GM18873 (cell line): ENCODE measurements at regions not wholly inside any gene's neighbourhood (a gene's known extent, or its start where the extent isn't known, plus 50 kb on each side); places are given as distances from the start of the nearest gene placed in this dataset.

ENCODE experiments used
- ATAC-seq: cut with Tn5 transposase; IDR thresholded peaks from one replicate; pipeline ENCODE4 v1.9.1; 2021; ENCODE audit warnings: mild to moderate bottlenecking, moderate library complexity, moderate number of reproducible peaks; ENCODE audit not compliant: unreplicated experiment, low FRiP score

DNA sequence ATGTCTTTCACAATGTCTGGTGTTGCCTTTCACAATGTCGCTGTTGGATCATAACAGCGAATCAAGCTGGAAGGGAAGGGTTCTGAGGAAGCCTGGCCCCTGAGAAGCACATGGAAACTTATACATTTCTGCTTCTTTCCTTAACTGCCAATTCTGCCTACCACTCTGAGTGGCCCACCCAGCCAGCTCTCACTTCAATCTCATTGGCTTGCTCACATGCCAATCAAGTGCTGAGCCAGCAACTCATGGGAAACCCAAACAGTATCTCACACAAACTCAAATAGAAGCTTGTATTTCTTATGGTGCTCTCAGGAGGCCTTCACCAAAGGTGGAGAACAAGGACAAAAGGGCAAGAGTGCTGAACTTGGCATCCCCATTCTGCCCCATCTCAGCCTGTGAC is 117.4 kb upstream of the GPR26 start:
- no peak for ATAC-seq

DNA sequence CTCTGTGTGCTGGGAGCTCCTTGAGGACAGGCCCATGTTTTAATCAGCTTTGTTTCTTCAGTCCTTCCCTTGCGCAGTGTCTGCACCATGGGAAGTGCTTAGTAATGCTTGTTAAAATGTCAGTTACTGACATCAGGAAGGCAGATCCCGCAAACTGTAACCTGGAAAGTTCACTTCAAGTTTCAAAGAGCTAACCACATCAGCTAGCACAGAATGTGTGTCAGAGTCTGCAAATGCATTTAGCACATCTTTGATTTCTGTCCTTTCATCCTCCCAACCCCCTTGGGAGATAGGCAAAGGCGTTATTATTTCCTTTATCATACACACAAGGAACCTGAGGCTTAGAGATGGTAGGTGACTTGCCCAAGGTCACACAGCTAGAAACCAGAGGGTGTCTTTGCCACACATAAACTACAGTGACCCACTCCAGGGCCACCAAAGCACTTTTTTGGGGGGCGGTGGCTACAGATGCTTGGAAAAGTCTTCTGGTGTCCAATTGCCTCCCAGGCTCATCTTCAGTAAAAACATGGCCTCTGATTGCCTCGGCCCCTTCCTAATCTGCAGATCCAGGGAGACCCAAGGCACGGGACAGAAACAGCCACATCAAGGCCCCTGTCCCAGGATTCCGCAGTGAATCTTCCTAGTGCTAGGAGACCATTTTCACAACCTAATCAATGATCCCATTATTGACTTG is 116.2 kb upstream of the GPR26 start:
- no peak for ATAC-seq

GRCh38 chr10:123550675-123551096 is 115.5 kb upstream of the GPR26 start:
- ATAC-seq: no peak

DNA sequence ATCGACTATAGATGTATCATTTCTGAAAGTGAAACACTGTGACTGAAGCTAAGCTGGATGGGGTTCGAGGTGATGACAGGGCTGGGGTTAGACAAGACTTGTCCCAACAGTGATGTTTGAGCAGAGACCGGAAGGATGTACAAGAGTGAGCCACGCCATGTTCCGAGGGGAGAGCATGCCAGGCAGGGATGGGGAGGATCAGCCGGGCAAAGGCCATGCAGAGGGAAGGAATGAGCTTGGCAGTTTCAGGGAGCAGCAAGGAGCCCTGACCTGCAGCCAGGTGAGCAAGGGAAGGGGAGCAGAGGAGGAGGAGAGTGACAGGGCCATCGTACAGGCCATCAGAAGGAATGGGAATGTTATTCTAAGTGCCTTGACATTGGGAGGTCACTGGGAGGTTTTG is 114.9 kb upstream of the GPR26 start:
- ATAC-seq: no peak

GRCh38 chr10:123552760-123553554 is 113.2 kb upstream of the GPR26 start:
- peak; percentile 51 for ATAC-seq

- ATAC-seq: no peak
Measured at GRCh38 chr10:123553810-123554430, 112.2 kb upstream of the GPR26 start.

DNA sequence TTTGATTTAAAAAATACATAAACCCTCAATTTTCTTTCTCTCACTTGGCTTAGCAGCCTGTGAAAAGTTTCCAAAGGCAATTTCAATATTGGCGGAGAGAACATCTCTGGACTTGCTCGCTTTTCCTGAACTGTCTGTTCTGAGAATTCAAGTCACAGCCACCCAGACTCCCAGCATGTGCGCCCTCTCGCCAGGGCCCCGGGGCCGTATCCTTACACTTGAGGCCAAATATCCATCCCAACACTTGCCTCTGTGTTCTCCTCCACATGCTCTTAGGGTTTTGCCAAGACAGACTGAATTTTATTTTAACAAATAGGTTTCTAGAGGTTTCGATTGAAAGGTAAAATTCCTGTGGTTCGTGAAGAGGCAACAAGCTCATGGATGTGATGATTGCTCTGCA is 111.5 kb upstream of the GPR26 start:
- no peak for ATAC-seq

DNA sequence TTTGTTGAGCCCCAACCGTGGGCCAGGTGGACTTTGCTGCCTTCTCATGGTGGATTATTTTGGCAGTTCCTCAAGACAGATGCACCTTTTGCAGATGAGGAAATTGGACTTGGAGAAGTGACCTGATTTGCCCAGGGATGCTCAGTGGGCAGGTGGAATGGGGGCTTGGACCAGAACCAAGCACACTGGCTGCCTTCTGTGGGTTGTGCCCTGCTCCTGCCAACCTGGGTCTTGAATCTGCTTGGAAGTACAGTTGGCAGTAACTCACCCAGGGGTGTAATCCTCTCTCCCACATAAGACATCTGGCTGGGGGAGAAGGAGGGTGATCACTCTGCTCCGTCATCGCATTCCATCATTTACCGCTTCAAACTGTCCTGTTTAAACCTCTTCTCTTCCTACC is 110.5 kb upstream of the GPR26 start:
- ATAC-seq: no peak

- ATAC-seq: no peak
Measured at GRCh38 chr10:123556049-123556448, 110.1 kb upstream of the GPR26 start.

GRCh38 chr10:123556736-123557135 is 109.4 kb upstream of the GPR26 start:
- ATAC-seq: no peak

DNA sequence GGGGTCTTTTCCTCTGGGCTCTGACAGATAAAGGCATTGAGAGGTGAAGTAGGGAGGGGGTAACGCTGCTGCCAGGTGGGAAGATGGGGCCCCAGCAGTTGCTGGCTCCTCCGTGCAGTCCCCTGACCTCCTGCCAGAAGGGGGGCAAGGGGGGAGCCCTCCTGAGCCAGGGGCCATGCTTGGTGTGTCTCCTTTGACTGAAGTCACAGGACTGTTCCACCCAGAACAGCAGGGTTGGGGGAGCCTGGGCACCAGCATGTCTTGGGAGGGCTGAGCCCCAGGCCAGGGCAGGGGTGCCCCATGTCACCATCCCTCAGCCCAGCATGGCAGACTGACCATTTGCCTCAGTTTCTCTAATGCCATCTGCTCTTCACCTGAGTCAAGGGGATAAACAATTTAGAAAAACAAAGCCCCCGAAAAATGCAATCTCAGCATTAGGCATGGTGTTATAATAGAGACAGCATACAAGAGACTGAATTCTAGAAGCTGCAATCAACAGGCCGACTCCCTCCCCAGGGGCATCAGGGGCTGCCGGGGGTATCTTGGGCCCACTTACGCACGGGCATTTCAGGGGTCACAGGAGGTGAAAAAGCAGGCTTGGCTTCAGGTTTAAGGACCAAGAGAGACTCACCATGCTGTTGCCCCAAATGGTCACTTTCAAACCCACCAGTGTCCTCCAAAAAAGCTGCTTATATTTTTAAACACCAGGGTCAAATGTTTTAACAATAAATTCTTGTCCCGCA is 108.6 kb upstream of the GPR26 start:
- ATAC-seq: no peak

DNA sequence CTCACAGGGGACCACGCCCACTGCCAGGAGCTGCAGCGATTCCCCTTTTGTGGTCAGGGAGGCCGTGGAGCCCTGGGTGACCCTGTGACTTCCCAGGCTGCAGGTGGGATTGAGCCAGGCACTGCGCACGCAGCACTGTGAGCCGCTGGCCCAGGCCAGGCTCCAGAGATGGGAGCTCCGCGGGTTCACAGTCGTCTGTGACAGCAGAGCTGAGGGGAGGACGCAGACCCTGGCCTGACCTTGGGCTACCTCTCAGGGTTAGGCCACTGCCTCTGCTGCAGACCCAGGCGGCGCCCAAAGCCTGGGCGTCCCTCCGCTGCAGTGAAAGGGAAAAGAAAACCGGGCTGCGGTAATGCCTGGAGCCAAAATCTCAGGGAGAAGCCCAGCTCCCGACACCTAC is 107.5 kb upstream of the GPR26 start:
- no peak for ATAC-seq

DNA sequence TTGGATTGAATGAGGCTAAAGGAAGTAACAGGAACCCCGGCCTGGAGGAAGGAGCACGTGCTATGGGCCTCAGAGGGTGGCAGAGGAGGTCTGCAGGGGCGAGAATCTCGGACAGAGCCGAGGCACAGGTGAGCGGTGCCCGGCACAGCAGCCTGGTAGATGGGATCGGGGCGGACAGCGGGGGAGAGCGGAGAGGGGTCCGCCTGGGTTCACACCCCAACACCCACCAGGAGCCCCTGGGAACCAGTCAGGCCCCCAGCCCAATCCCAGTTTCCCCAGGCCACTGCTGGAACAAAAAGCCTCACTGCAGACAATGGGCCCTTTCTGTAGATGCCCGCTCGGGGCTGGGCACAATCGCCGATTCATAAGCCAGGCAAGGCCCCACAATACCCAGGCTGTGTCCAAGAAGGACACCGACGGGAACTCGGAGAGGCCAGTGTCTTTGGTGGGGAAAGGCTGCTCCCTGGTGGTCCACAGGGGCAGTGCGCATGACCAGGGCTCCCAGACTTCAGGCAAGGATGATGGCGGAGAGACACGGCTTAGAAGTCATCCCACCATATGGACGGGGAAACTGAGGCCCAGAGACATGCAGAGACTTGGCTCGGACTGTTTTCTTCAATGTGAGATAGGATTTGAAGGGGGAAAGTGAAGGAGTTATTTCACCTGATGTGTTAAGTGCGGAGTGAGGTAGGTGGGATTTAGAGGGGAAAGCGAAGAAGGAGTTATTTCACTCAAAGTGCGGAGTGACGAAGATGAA is 106.9 kb upstream of the GPR26 start:
- ATAC-seq: no peak

- no peak for ATAC-seq
Measured at GRCh38 chr10:123559823-123560092, 106.4 kb upstream of the GPR26 start.

DNA sequence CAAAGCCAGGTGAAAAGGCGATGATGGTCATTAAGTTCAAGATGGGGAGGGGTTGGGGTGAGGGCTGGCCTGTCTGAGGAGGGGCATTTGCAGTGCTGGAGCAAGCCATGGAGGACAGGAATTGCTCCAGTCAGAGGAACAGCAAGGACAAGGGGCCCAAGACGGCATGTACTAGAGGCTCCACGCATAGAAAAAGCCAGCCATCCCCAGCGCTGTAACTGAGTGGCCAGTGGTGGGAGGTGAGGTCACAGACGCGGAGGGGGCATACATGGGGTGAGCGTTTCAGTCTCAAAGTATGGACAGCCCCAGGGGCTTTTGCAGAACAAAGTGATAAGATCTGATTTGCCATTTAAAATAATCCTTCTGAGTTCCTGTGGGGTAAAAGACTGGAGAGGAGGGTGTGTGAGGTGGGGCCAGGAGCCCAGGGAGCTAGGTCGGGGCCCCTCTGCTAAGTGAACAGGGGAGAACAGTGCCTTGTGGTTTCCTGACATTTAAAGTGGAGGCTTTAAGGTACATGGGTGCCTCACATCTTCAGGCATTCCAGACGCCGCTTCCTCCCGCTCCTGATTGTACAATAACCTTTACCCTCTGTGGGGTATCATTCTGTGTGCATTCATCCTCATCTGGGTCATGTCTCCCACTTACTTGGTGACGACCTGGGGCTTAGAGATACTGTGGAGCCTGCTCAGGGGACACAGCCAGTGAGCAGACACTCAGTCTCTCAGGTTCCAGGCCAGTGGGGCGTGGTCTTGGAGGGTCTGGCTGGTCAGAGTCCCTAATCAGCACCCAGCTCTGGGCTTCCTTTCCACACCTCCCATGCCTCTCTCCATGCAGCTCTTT is 105.6 kb upstream of the GPR26 start:
- no peak for ATAC-seq

- ATAC-seq: no peak
Measured at GRCh38 chr10:123561141-123561440, 105.1 kb upstream of the GPR26 start.

- no peak for ATAC-seq
Measured at GRCh38 chr10:123562387-123562786, 103.8 kb upstream of the GPR26 start.

DNA sequence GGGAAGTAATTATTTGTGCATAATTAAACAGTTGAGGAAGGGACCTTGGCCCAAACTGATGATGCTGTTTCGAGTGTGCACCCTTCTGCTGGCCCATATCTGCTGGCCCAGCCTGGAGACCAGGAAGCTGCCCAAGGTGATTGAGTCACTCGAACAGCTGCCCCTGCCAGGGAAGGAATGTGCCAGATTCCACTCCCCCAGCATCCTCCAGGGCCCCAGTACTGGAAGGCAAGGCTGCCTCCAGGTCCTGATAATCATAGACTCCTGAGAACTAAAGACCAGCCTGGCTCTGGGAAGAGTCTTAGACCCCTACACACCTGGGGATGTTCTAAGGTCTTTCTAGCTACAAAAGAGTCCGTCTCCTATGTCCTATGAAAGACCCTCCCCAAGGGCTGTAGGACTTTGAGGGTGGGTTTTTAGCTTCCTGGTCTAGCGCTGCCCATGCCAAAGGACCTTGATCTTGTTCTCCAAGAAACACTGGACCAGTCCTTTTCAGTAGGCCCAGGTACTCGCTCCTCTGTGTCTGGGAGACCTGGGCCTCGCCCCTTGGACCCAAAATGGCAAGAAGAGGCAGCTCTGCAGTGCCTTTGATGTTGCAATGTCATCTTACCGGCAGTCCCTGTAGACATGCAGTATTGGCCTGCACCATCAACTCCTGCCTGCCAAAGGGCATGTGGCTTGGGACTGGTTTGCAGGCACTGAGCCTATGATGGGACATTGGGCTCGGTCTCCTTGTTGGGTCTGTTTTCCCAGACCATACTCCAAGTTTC is 103.2 kb upstream of the GPR26 start:
- no peak for ATAC-seq

GRCh38 chr10:123563581-123563855 is 102.6 kb upstream of the GPR26 start:
- no peak for ATAC-seq
